ENCODE measurements at regions not wholly inside any gene's neighbourhood (a gene's known extent, or its start where the extent isn't known, plus 50 kb on each side); places are given as distances from the start of the nearest gene placed in this dataset.

- Histone ChIP-seq H3K27ac (no peak overlapping the region), H3K36me3 (no peaks in the 10 kb centered on the region), H3K27me3 (no peaks in the 10 kb centered on the region), H3K4me1 (no peaks in the 10 kb centered on the region), H3K9me3 (no peaks in the 10 kb centered on the region), H3K4me3 (no peak overlapping the region)
- TF ChIP-seq CTCF (IDR thresholded peaks at IDR 0.05) (no peak), POLR2A (IDR thresholded peaks at IDR 0.05) (no peak)
- DNase-seq, result no peak
Measured at GRCh38 chr5:23027331-23027730, 174.2 kb upstream of the CDH12 start.

GRCh38 chr5:23026252-23027170 lies 173.4 kb upstream of the CDH12 start:
- DNase-seq, result no peak
- no peaks in the 10 kb centered on the region for H3K27me3 ChIP-seq
- TF ChIP-seq CTCF (IDR thresholded peaks at IDR 0.05), result no peak
- no peak for TF ChIP-seq POLR2A (IDR thresholded peaks at IDR 0.05)
- H3K9me3 ChIP-seq, result no peaks in the 10 kb centered on the region
- no peaks in the 10 kb centered on the region for H3K36me3 ChIP-seq
- no peak overlapping the region for H3K4me3 ChIP-seq
- H3K4me1 ChIP-seq, result no peaks in the 10 kb centered on the region
- H3K27ac ChIP-seq, result no peak overlapping the region

- no peak for TF ChIP-seq POLR2A (IDR thresholded peaks at IDR 0.05)
- no peak for TF ChIP-seq CTCF (IDR thresholded peaks at IDR 0.05)
- Histone ChIP-seq H3K36me3 (no peaks in the 10 kb centered on the region), H3K4me3 (no peak overlapping the region), H3K4me1 (no peaks in the 10 kb centered on the region), H3K27me3 (no peaks in the 10 kb centered on the region), H3K9me3 (no peaks in the 10 kb centered on the region), H3K27ac (no peak overlapping the region)
- DNase-seq, result no peak
Measured at GRCh38 chr5:23025629-23026233, 172.6 kb upstream of the CDH12 start.

- Histone ChIP-seq H3K4me3 (no peak overlapping the region), H3K36me3 (no peaks in the 10 kb centered on the region), H3K27ac (no peak overlapping the region), H3K9me3 (no peaks in the 10 kb centered on the region), H3K4me1 (no peaks in the 10 kb centered on the region), H3K27me3 (no peaks in the 10 kb centered on the region)
- DNase-seq, result no peak
- TF ChIP-seq CTCF (IDR thresholded peaks at IDR 0.05) (no peak), POLR2A (IDR thresholded peaks at IDR 0.05) (no peak)
Measured at GRCh38 chr5:23024470-23024869, 171.3 kb upstream of the CDH12 start.

GRCh38 chr5:23014825-23015224 lies 161.7 kb upstream of the CDH12 start:
- no peak overlapping the region for H3K27ac ChIP-seq
- H3K36me3 ChIP-seq, result no peaks in the 10 kb centered on the region
- H3K9me3 ChIP-seq, result no peaks in the 10 kb centered on the region
- TF ChIP-seq POLR2A (IDR thresholded peaks at IDR 0.05) (no peak), CTCF (IDR thresholded peaks at IDR 0.05) (no peak)
- H3K4me1 ChIP-seq, result no peaks in the 10 kb centered on the region
- H3K27me3 ChIP-seq, result no peaks in the 10 kb centered on the region
- DNase-seq, result no peak
- H3K4me3 ChIP-seq, result no peak overlapping the region
